ENCODE measurements at regions not wholly inside any gene's neighbourhood (a gene's known extent, or its start where the extent isn't known, plus 50 kb on each side); places are given as distances from the start of the nearest gene placed in this dataset.
A peak's percentile ranks its signal among the peaks of the same experiment; 100 is the strongest.

- peaks cover 6% of the 10 kb centered on the region for H3K9me3 Mint-ChIP-seq (ENCODE audit: low read depth)
- DNase-seq (ENCODE audit: low spot score, unreplicated experiment) = no peak
- no peaks in the 10 kb centered on the region for H3K36me3 Mint-ChIP-seq (ENCODE audit: insufficient read depth)
- no peaks in the 10 kb centered on the region for H3K27me3 Mint-ChIP-seq
- no peak overlapping the region for H3K4me3 Mint-ChIP-seq (ENCODE audit: low read depth)
- peak overlapping the region; percentile 4 for H3K27ac Mint-ChIP-seq
- peaks cover 46% of the 10 kb centered on the region for H3K4me1 Mint-ChIP-seq (ENCODE audit: low read depth)
- no peak for TF ChIP-seq CTCF (IDR thresholded peaks at IDR 0.05; ENCODE audit: unreplicated experiment)
Observed at GRCh38 chr7:25830215-25830614, 321.8 kb upstream of the NFE2L3 start.

- H3K36me3 Mint-ChIP-seq (ENCODE audit: insufficient read depth) = no peaks in the 10 kb centered on the region
- H3K27me3 Mint-ChIP-seq = no peaks in the 10 kb centered on the region
- TF ChIP-seq CTCF (IDR thresholded peaks at IDR 0.05; ENCODE audit: unreplicated experiment) = no peak
- H3K9me3 Mint-ChIP-seq (ENCODE audit: low read depth) = peaks cover 6% of the 10 kb centered on the region
- H3K27ac Mint-ChIP-seq = peak overlapping the region; percentile 94
- no peak for DNase-seq (ENCODE audit: low spot score, unreplicated experiment)
- peak overlapping the region; percentile 3 for H3K4me3 Mint-ChIP-seq (ENCODE audit: low read depth)
- peaks cover 48% of the 10 kb centered on the region for H3K4me1 Mint-ChIP-seq (ENCODE audit: low read depth)
Observed at GRCh38 chr7:25831062-25831691, 320.8 kb upstream of the NFE2L3 start.

- peak overlapping the region; percentile 47 for H3K4me3 Mint-ChIP-seq (ENCODE audit: low read depth)
- no peak for DNase-seq (ENCODE audit: low spot score, unreplicated experiment)
- peaks cover 52% of the 10 kb centered on the region for H3K4me1 Mint-ChIP-seq (ENCODE audit: low read depth)
- peaks cover 6% of the 10 kb centered on the region for H3K9me3 Mint-ChIP-seq (ENCODE audit: low read depth)
- H3K27me3 Mint-ChIP-seq = no peaks in the 10 kb centered on the region
- H3K36me3 Mint-ChIP-seq (ENCODE audit: insufficient read depth) = no peaks in the 10 kb centered on the region
- TF ChIP-seq CTCF (IDR thresholded peaks at IDR 0.05; ENCODE audit: unreplicated experiment) = no peak
- H3K27ac Mint-ChIP-seq = peak overlapping the region; percentile 94
Observed at GRCh38 chr7:25831831-25832411, 320.1 kb upstream of the NFE2L3 start.

GRCh38 chr7:25832456-25832855 is 319.5 kb upstream of the NFE2L3 start:
- Mint-ChIP-seq H3K4me1 (ENCODE audit: low read depth) (peaks cover 52% of the 10 kb centered on the region), H3K27me3 (no peaks in the 10 kb centered on the region), H3K27ac (peak overlapping the region; percentile 94), H3K36me3 (ENCODE audit: insufficient read depth) (no peaks in the 10 kb centered on the region), H3K9me3 (ENCODE audit: low read depth) (peaks cover 3% of the 10 kb centered on the region), H3K4me3 (ENCODE audit: low read depth) (peak overlapping the region; percentile 47)
- DNase-seq (ENCODE audit: low spot score, unreplicated experiment) = no peak
- no peak for TF ChIP-seq CTCF (IDR thresholded peaks at IDR 0.05; ENCODE audit: unreplicated experiment)

- no peak for DNase-seq (ENCODE audit: low spot score, unreplicated experiment)
- Mint-ChIP-seq H3K36me3 (ENCODE audit: insufficient read depth) (no peaks in the 10 kb centered on the region), H3K27ac (peak overlapping the region; percentile 8), H3K9me3 (ENCODE audit: low read depth) (no peaks in the 10 kb centered on the region), H3K27me3 (no peaks in the 10 kb centered on the region), H3K4me3 (ENCODE audit: low read depth) (no peak overlapping the region), H3K4me1 (ENCODE audit: low read depth) (peaks cover 52% of the 10 kb centered on the region)
- TF ChIP-seq CTCF (IDR thresholded peaks at IDR 0.05; ENCODE audit: unreplicated experiment) = no peak
Observed at GRCh38 chr7:25832929-25833328, 319.1 kb upstream of the NFE2L3 start.

Measured in progenitor cell of endocrine pancreas (in vitro differentiated cells).